C4-2B (cell line): ENCODE measurements at regions not wholly inside any gene's neighbourhood (a gene's known extent, or its start where the extent isn't known, plus 50 kb on each side); places are given as distances from the start of the nearest gene placed in this dataset.

Source experiments
- CTCF ChIP-seq: fragments of 450-650 bp; conservative IDR thresholded peaks from 2 replicates; pipeline ENCODE4 v1.5.1; 2017; ENCODE audit warnings: mild to moderate bottlenecking
- ZFX ChIP-seq: fragments of 450-650 bp; IDR thresholded peaks from 2 replicates; pipeline ENCODE4 v1.6.1; 2017

- TF ChIP-seq CTCF (no peak), ZFX (no peak)
These were observed 1025.7 kb upstream of the TENM4 start for GRCh38 chr11:80466570-80466969.
